A673 (cell line): ENCODE measurements at regions not wholly inside any gene's neighbourhood (a gene's known extent, or its start where the extent isn't known, plus 50 kb on each side); places are given as distances from the start of the nearest gene placed in this dataset.

ENCODE experiments used
- BruUV-seq: library from RNA; stranded (reverse); fragments of 400-500 nt; replicated peaks from 2 replicates; lab custom pipeline; 2021; lab: Mats Ljungman, UMichigan
- CTCF ChIA-PET: fragments of 300-600 bp; sonication (Branson Sonifier 250); formaldehyde crosslinking; loops from one replicate; lab custom pipeline; 2022; ENCODE audit warnings: antibody characterized with exemption; lab: Charles Lee
- POLR2A ChIA-PET: fragments of 300-600 bp; sonication (Branson Sonifier 250); formaldehyde crosslinking; loops from one replicate; lab custom pipeline; 2022; ENCODE audit warnings: antibody characterized with exemption; ENCODE audit not compliant: low non-redundant PET; lab: Charles Lee
- DNase-seq: peaks from one replicate; pipeline ENCODE4 v3.0.0-alpha.2; 2015; ENCODE audit warnings: low spot score
- H3K27ac ChIP-seq: fragments of 200-600 bp; sonication (generic); 2 replicates; pipeline ENCODE4 v1.5.1; 2016; ENCODE audit warnings: mixed run types, low read depth, mild to moderate bottlenecking, mixed read lengths, antibody characterized with exemption, low read length; ENCODE audit not compliant: poor library complexity, severe bottlenecking
- H3K27me3 ChIP-seq: fragments of 200-600 bp; sonication (generic); replicated peaks from 2 replicates; pipeline ENCODE4 v1.6.1; 2017; ENCODE audit warnings: mixed run types, low read depth, mild to moderate bottlenecking, mixed read lengths, antibody characterized with exemption, low read length; ENCODE audit not compliant: insufficient read depth, poor library complexity
- H3K36me3 ChIP-seq: fragments of 200-600 bp; sonication (generic); 2 replicates; pipeline ENCODE4 v1.6.1; 2016; ENCODE audit warnings: mixed run types, mild to moderate bottlenecking, mixed read lengths, antibody characterized with exemption, low read length; ENCODE audit not compliant: insufficient read depth, poor library complexity, severe bottlenecking
- H3K4me1 ChIP-seq: fragments of 200-600 bp; sonication (generic); 2 replicates; pipeline ENCODE4 v1.6.1; 2017; ENCODE audit warnings: mixed run types, mild to moderate bottlenecking, mixed read lengths, antibody characterized with exemption, low read length; ENCODE audit not compliant: insufficient read depth, poor library complexity, severe bottlenecking
- H3K4me3 ChIP-seq: fragments of 200-600 bp; sonication (generic); 2 replicates; pipeline ENCODE4 v1.5.1; 2016; ENCODE audit warnings: low read depth, mixed run types, mild to moderate bottlenecking, mixed read lengths, low read length; ENCODE audit not compliant: poor library complexity, severe bottlenecking
- H3K9me3 ChIP-seq: fragments of 200-600 bp; sonication (generic); 2 replicates; pipeline ENCODE4 v1.6.1; 2016; ENCODE audit warnings: mixed run types, low read depth, mild to moderate bottlenecking, mixed read lengths, antibody characterized with exemption, low read length; ENCODE audit not compliant: poor library complexity, severe bottlenecking
- EZH2 ChIP-seq: fragments of 200-600 bp; sonication (generic); IDR thresholded peaks from 2 replicates; pipeline ENCODE4 v1.6.1; 2017; ENCODE audit warnings: borderline replicate concordance, low read depth, mild to moderate bottlenecking, mixed read lengths, antibody characterized with exemption, low read length; ENCODE audit not compliant: poor library complexity, severe bottlenecking
- intact Hi-C: fragments of 100-400 bp; cut with micrococcal nuclease; formaldehyde crosslinking; loops from one replicate; pipeline ENCODE4 v1.10.0; 2022; ENCODE audit not compliant: unreplicated experiment
- TF ChIP-seq, protein P1 (sequence below): fragments of 300-800, 200-600 bp; sonication (generic); conservative IDR thresholded peaks from 2 replicates; pipeline ENCODE4 v1.5.1; 2017; ENCODE audit warnings: low read depth, mild to moderate bottlenecking, antibody characterized with exemption, low read length, moderate library complexity, mixed read lengths

DNA sequence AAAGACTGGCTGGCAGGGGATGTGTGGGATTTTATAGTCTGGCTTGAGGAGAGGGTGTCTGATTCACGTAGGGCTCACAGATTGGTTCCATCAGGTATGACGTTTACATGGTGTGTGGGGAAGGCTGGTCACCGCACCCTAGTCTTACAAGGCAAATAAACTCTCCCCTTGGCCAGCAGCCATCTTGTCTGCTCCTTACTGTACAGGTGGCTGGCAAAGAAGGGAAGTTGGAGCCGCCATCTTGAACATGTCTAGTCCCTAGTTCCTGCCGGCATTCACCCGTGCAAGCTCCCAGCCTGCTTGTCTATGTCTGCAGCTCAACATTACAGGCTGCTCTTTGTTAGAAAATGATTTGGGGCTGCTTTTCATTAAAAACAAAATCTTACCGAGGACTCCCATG, 97.6 kb downstream of the RAMP3 start:
- no peak for TF ChIP-seq EZH2
- TF ChIP-seq, protein P1, sequence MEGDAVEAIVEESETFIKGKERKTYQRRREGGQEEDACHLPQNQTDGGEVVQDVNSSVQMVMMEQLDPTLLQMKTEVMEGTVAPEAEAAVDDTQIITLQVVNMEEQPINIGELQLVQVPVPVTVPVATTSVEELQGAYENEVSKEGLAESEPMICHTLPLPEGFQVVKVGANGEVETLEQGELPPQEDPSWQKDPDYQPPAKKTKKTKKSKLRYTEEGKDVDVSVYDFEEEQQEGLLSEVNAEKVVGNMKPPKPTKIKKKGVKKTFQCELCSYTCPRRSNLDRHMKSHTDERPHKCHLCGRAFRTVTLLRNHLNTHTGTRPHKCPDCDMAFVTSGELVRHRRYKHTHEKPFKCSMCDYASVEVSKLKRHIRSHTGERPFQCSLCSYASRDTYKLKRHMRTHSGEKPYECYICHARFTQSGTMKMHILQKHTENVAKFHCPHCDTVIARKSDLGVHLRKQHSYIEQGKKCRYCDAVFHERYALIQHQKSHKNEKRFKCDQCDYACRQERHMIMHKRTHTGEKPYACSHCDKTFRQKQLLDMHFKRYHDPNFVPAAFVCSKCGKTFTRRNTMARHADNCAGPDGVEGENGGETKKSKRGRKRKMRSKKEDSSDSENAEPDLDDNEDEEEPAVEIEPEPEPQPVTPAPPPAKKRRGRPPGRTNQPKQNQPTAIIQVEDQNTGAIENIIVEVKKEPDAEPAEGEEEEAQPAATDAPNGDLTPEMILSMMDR = no peak
- ChIA-PET CTCF (no interaction called here), POLR2A (no interaction called here)
- Histone ChIP-seq H3K27me3 (peaks cover 5% of the 10 kb centered on the region), H3K36me3 (no peaks in the 10 kb centered on the region), H3K27ac (no peak overlapping the region), H3K4me1 (no peaks in the 10 kb centered on the region), H3K9me3 (no peaks in the 10 kb centered on the region), H3K4me3 (no peak overlapping the region)
- intact Hi-C loops = no loop called here
- DNase-seq = no peak
- BruUV-seq = no TSS peak

DNA sequence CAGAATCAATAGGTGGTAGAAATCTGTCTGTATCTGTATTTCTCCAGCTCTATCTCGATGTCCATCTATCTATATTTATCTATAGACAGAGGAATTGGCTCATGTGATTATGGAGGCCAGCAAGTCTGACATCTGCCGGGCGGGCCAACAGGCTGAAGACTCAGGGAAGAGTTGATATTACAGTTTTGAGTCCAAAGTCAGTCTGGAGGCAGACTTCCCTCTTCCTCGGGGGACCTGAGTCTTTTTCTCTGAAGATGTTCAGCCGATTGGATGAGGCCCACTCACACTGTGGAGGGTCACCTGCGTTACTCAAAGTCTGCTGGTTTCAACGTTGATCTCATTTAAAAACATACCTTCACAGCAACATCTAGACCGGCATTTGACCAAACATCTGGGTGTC, 98.7 kb downstream of the RAMP3 start:
- no peak for DNase-seq
- Histone ChIP-seq H3K9me3 (no peaks in the 10 kb centered on the region), H3K4me1 (no peaks in the 10 kb centered on the region), H3K27me3 (peaks cover 3% of the 10 kb centered on the region), H3K36me3 (no peaks in the 10 kb centered on the region), H3K4me3 (no peak overlapping the region), H3K27ac (no peak overlapping the region)
- POLR2A ChIA-PET = no interaction called here
- CTCF ChIA-PET = no interaction called here
- no peak for TF ChIP-seq EZH2
- TF ChIP-seq, protein P1 = no peak
- intact Hi-C loops = no loop called here
- no TSS peak for BruUV-seq

DNA sequence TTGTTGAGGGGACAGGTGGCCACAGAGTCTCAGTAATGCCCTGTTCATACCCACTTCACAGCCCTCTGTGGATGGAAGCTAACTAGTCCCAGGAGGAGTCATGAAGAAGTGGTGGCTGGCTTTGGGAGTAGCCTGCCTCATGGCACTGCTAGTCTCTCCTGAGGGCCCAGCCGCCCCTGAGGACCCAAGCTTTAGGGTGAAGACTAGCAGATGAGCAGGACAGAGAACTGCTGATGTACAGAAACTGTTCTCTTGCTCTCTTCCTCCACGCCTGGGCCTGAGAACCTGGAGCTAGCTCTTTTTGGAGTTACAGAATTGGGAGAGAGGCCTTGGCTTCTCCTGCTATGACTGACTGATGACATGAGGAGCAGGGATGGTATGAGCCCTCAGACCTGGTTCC, 99.2 kb downstream of the RAMP3 start:
- Histone ChIP-seq H3K27ac (no peak overlapping the region), H3K4me3 (no peak overlapping the region), H3K36me3 (no peaks in the 10 kb centered on the region), H3K4me1 (no peaks in the 10 kb centered on the region), H3K27me3 (no peaks in the 10 kb centered on the region), H3K9me3 (no peaks in the 10 kb centered on the region)
- intact Hi-C loops = no loop called here
- DNase-seq = no peak
- no TSS peak for BruUV-seq
- TF ChIP-seq, protein P1 = no peak
- no peak for TF ChIP-seq EZH2
- CTCF ChIA-PET = no interaction called here
- POLR2A ChIA-PET = no interaction called here
